Hepatocyte (in vitro differentiated cells): ENCODE measurements at regions not wholly inside any gene's neighbourhood (a gene's known extent, or its start where the extent isn't known, plus 50 kb on each side); places are given as distances from the start of the nearest gene placed in this dataset.
"Not testable (repeated sequence)": the region's sequence is repeated elsewhere in the genome, so short reads cannot be mapped to it uniquely, and the experiment has no call there.

ENCODE experiments used
- DNase-seq: peaks from one replicate; pipeline ENCODE4 v3.0.0-alpha.2; 2016; ENCODE audit warnings: low spot score
- H2AFZ ChIP-seq: fragments of 200-600 bp; sonication (generic); 2 replicates; pipeline ENCODE4 v1.6.0; 2016; ENCODE audit warnings: antibody characterized with exemption, mild to moderate bottlenecking
- H3K27ac ChIP-seq: fragments of 200-600 bp; sonication (generic); 2 replicates; pipeline ENCODE4 v1.5.1; 2016; ENCODE audit warnings: mild to moderate bottlenecking
- H3K27me3 ChIP-seq: fragments of 200-600 bp; sonication (generic); 2 replicates; pipeline ENCODE4 v1.6.1; 2016
- H3K36me3 ChIP-seq: fragments of 200-600 bp; sonication (generic); replicated peaks from 2 replicates; pipeline ENCODE4 v1.5.1; 2016; ENCODE audit warnings: low read depth; ENCODE audit not compliant: insufficient read depth
- H3K4me1 ChIP-seq: fragments of 200-600 bp; sonication (generic); 2 replicates; pipeline ENCODE4 v1.5.1; 2016; ENCODE audit warnings: mild to moderate bottlenecking, moderate library complexity; ENCODE audit not compliant: insufficient read depth
- H3K4me2 ChIP-seq: fragments of 200-600 bp; sonication (generic); 2 replicates; pipeline ENCODE4 v1.6.0; 2016
- H3K4me3 ChIP-seq: fragments of 200-600 bp; sonication (generic); 2 replicates; pipeline ENCODE4 v1.5.1; 2016; ENCODE audit warnings: mild to moderate bottlenecking
- H3K79me2 ChIP-seq: fragments of 200-600 bp; sonication (generic); 2 replicates; pipeline ENCODE4 v1.6.0; 2017; ENCODE audit warnings: mild to moderate bottlenecking
- H3K9me2 ChIP-seq: fragments of 200-600 bp; sonication (generic); replicated peaks from 2 replicates; pipeline ENCODE4 v1.6.0; 2017; ENCODE audit warnings: mild to moderate bottlenecking; ENCODE audit not compliant: insufficient read depth
- H3K9me3 ChIP-seq: fragments of 200-600 bp; sonication (generic); 2 replicates; pipeline ENCODE4 v1.5.1; 2016; ENCODE audit warnings: low read depth, mild to moderate bottlenecking
- H4K20me1 ChIP-seq: fragments of 200-600 bp; sonication (generic); 2 replicates; pipeline ENCODE4 v1.6.0; 2016; ENCODE audit warnings: mild to moderate bottlenecking; ENCODE audit not compliant: insufficient read depth, poor library complexity, severe bottlenecking
- EZH2 ChIP-seq: fragments of 200-600 bp; sonication (generic); IDR thresholded peaks from 2 replicates; pipeline ENCODE4 v1.6.1; 2016; ENCODE audit warnings: antibody characterized with exemption, mild to moderate bottlenecking, borderline replicate concordance
- EZH2phosphoT487 ChIP-seq: fragments of 200-600 bp; sonication (generic); IDR thresholded peaks from one replicate; pipeline ENCODE4 v1.6.1; 2018; ENCODE audit warnings: antibody characterized with exemption, mild to moderate bottlenecking, low read depth, moderate library complexity; ENCODE audit not compliant: unreplicated experiment, severe bottlenecking
- WGBS: methylation state at CpG from one replicate; pipeline ENCODE4 v1.1.6; 2016; ENCODE audit warnings: low lambda C conversion rate; ENCODE audit errors: missing lambda C conversion rate; 5-methylcytosine and 5-hydroxymethylcytosine counted together
- TF ChIP-seq, protein P1 (sequence below): fragments of 200-600 bp; sonication (generic); IDR thresholded peaks from 2 replicates; pipeline ENCODE4 v1.5.1; 2016; ENCODE audit warnings: antibody characterized with exemption, mild to moderate bottlenecking; ENCODE audit not compliant: poor library complexity

DNA sequence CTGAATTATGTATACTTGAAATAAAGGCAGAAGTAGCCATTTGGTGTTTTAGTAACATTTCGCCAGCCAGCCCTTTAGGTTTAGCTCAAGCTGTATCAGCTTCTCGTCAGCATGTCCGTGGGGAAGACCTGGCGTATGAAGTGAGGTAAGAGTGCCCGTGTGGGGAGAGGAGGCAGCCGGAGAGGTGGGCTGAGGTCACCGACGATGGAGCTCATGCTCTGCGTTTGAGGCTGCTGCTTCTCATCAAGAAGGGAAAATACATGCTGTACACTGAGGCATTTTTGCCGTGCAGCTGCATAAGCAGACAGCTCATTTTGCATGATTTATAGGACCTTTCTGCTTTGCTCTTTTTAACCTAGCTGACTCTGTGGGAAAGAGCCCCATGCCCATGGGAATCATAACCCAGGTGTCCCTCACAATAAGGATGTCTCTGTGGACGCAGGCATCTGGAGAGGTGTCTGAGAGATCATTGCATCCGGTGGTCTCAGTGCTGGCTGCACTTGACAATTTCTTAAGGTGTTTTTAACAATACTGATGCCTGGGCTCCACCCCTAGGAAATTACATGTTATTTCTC is 179.1 kb downstream of the ABCC12 start:
- no peak for DNase-seq
- Histone ChIP-seq H3K27me3 (no peaks in the 10 kb centered on the region), H3K4me3 (no peak overlapping the region), H3K4me1 (no peaks in the 10 kb centered on the region), H4K20me1 (no peaks in the 10 kb centered on the region), H2AFZ (no peak overlapping the region), H3K27ac (no peak overlapping the region), H3K36me3 (no peaks in the 10 kb centered on the region), H3K9me2 (no peaks in the 10 kb centered on the region), H3K4me2 (no peak overlapping the region), H3K79me2 (no peaks in the 10 kb centered on the region), H3K9me3 (no peaks in the 10 kb centered on the region)
- 87% methylated on average over 12 of the region's 12 CpGs for WGBS
- TF ChIP-seq, protein P1, sequence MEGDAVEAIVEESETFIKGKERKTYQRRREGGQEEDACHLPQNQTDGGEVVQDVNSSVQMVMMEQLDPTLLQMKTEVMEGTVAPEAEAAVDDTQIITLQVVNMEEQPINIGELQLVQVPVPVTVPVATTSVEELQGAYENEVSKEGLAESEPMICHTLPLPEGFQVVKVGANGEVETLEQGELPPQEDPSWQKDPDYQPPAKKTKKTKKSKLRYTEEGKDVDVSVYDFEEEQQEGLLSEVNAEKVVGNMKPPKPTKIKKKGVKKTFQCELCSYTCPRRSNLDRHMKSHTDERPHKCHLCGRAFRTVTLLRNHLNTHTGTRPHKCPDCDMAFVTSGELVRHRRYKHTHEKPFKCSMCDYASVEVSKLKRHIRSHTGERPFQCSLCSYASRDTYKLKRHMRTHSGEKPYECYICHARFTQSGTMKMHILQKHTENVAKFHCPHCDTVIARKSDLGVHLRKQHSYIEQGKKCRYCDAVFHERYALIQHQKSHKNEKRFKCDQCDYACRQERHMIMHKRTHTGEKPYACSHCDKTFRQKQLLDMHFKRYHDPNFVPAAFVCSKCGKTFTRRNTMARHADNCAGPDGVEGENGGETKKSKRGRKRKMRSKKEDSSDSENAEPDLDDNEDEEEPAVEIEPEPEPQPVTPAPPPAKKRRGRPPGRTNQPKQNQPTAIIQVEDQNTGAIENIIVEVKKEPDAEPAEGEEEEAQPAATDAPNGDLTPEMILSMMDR, result no peak
- no peak for TF ChIP-seq EZH2phosphoT487
- TF ChIP-seq EZH2, result no peak

DNA sequence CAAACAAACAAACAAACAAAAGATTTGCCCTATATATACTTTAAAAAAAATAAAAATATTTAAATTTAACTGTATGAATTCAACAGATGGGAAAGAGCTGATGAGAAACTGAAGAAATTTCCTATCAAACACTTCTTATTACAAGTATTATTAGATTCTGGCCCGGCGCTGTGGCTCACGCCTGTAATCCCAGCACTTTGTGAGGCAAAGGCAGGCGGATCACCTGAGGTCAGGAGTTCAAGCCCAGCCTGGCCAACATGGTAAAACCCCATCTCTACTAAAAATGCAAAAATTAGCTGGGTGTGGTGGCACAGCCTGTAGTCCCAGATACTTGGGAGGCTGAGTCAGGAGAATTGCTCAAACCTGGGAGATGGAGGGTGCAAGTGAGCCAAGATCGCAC is 180.8 kb downstream of the ABCC12 start:
- H3K4me3 ChIP-seq, H3K36me3 ChIP-seq, H3K27me3 ChIP-seq, H2AFZ ChIP-seq, DNase-seq, H3K4me1 ChIP-seq, H3K4me2 ChIP-seq, H3K9me2 ChIP-seq, H3K9me3 ChIP-seq, H3K27ac ChIP-seq, H3K79me2 ChIP-seq, H4K20me1 ChIP-seq: not testable (repeated sequence)
- WGBS, result 87% methylated on average over 5 of the region's 5 CpGs

DNA sequence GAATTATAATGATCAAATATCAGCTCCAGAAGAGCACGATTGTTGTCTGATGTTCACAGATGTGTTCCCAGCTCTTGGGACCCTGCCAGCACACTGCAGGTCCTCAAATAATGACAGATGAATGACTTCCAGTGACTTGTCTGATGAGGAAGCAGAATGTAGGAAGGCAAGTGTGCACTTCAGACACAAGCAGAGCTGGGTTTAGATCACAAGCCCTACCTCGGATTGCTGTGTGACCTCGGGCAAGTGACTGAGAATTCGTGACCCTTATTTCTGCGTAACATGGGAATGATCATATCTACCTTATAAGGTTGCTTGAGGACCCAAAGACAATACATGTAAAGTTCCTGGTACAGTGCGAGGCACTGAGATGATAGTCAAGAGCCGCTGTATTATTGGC is 182.2 kb downstream of the ABCC12 start:
- no peak for DNase-seq
- H2AFZ ChIP-seq, result no peak overlapping the region
- no peaks in the 10 kb centered on the region for H3K9me3 ChIP-seq
- no peak overlapping the region for H3K27ac ChIP-seq
- H3K4me3 ChIP-seq, result no peak overlapping the region
- no peaks in the 10 kb centered on the region for H3K79me2 ChIP-seq
- H3K4me1 ChIP-seq, result no peaks in the 10 kb centered on the region
- WGBS, result 95% methylated on average over 7 of the region's 7 CpGs
- no peaks in the 10 kb centered on the region for H3K9me2 ChIP-seq
- no peaks in the 10 kb centered on the region for H3K27me3 ChIP-seq
- TF ChIP-seq EZH2, result no peak
- TF ChIP-seq, protein P1, result no peak
- no peak for TF ChIP-seq EZH2phosphoT487
- no peaks in the 10 kb centered on the region for H4K20me1 ChIP-seq
- H3K36me3 ChIP-seq, result no peaks in the 10 kb centered on the region
- H3K4me2 ChIP-seq, result no peak overlapping the region

DNA sequence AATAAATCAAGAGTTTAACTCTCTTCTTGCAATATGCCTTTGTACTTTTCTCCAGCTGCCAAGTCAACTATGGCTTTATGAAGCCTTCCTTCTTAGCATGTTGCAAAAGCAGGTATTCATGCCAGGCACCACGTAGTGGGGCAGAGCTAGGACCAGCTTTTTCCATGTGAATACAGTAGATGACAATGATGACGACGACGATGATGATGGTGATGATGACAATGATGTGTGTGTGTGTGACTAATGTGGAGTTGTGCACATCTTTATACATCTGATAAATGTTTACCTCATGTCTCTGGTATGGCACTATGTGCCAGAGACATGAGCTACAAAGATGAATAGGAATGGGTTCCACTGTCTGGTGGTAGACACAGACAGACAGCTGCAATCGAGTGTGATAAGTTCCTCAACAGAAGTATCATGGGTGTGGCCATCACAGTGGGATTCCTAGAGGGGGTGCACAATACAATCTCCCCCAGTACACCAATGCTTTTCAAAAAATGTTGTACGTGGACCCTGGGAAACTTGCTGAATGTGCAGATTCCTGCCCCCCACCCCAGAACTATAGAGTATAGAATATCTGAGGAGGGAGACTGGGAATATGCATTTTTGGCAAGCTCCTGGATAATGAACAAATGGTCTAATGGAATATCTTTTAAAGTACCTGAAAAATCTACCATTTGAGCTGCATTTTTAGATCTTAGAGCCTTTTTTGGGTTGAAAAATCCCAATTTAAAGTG is 183.4 kb downstream of the ABCC12 start:
- WGBS, result 79% methylated on average over 6 of the region's 6 CpGs
- TF ChIP-seq, protein P1, result no peak
- no peak for TF ChIP-seq EZH2phosphoT487
- TF ChIP-seq EZH2, result no peak
- no peaks in the 10 kb centered on the region for H3K27me3 ChIP-seq
- H3K4me1 ChIP-seq, result no peaks in the 10 kb centered on the region
- no peak overlapping the region for H3K4me3 ChIP-seq
- no peaks in the 10 kb centered on the region for H3K9me3 ChIP-seq
- no peak overlapping the region for H2AFZ ChIP-seq
- H3K4me2 ChIP-seq, result no peak overlapping the region
- no peak for DNase-seq
- H3K9me2 ChIP-seq, result no peaks in the 10 kb centered on the region
- no peak overlapping the region for H3K27ac ChIP-seq
- H3K79me2 ChIP-seq, result no peaks in the 10 kb centered on the region
- H4K20me1 ChIP-seq, result no peaks in the 10 kb centered on the region
- H3K36me3 ChIP-seq, result no peaks in the 10 kb centered on the region
